ENCODE measurements at regions not wholly inside any gene's neighbourhood (a gene's known extent, or its start where the extent isn't known, plus 50 kb on each side); places are given as distances from the start of the nearest gene placed in this dataset.
A peak's percentile ranks its signal among the peaks of the same experiment; 100 is the strongest.

GRCh38 chr6:2492686-2493523, 247.5 kb upstream of the GMDS start:
- TF ChIP-seq CTCF (IDR thresholded peaks at IDR 0.05) = no peak
- no peaks in the 10 kb centered on the region for H3K9me3 ChIP-seq
- peak overlapping the region; percentile 21 for H3K27ac ChIP-seq
- H3K4me3 ChIP-seq (ENCODE audit: low read depth in 1 of 2, low read length in 1 of 2) = no peak overlapping the region
- peaks cover 39 to 44% of the 10 kb centered on the region in 2 experiments for H3K4me1 ChIP-seq (ENCODE audit: control insufficient read depth in 1 of 2, insufficient read depth in 1 of 2, low read depth in 1 of 2, low read length in 1 of 2)
- no peaks in the 10 kb centered on the region for H3K27me3 ChIP-seq
- no peaks in the 10 kb centered on the region for H3K36me3 ChIP-seq

DNA sequence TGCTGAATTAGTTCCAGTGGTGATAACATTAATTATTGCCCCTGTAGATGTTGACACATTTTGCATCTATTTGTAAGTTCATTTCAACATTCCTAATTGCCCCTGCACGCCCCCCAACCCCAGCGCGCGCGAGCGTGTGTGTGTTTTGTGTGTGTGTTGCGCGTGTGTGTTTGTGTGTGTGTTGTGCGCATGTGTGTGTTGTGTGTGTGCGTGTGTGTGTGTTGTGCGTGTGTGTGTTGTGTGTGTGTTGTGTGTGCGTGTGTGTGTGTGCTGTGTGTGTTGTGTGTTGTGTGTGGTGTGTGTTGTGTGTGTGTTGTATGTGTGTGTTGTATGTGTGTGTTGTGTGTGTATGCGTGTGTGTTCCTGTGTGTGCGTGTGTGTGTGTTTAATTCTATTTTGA, 245.7 kb upstream of the GMDS start:
- Histone ChIP-seq H3K4me1 (ENCODE audit: control insufficient read depth in 1 of 2, insufficient read depth in 1 of 2, low read depth in 1 of 2, low read length in 1 of 2) (peaks cover 33 to 34% of the 10 kb centered on the region in 2 experiments), H3K27ac (no peak overlapping the region), H3K4me3 (ENCODE audit: low read depth in 1 of 2, low read length in 1 of 2) (no peak overlapping the region), H3K9me3 (no peaks in the 10 kb centered on the region), H3K36me3 (no peaks in the 10 kb centered on the region), H3K27me3 (no peaks in the 10 kb centered on the region)
- TF ChIP-seq CTCF (IDR thresholded peaks at IDR 0.05) = no peak

DNA sequence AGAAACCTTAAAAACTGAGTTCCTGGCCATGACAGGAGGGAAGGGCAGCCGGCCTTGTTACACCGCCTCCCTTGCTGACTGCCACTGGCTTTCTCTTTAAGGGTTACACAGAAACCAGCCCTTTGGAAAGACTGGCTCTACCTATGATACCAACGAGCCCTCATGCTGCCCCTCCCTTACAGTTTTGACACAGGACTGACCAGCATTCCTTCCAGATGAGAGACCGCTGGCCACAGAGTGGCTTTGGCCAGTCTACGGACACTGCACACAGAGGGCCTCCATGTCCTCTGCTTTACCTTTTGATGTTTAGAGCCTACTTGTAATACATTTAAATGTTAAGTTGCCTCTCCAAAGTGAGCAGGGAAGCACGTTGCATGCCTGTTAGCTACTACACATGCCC, 243.2 kb upstream of the GMDS start:
- TF ChIP-seq CTCF (IDR thresholded peaks at IDR 0.05) = no peak
- Histone ChIP-seq H3K27ac (no peak overlapping the region), H3K36me3 (no peaks in the 10 kb centered on the region), H3K9me3 (no peaks in the 10 kb centered on the region), H3K4me3 (ENCODE audit: low read depth in 1 of 2, low read length in 1 of 2) (no peak overlapping the region), H3K4me1 (ENCODE audit: control insufficient read depth in 1 of 2, insufficient read depth in 1 of 2, low read depth in 1 of 2, low read length in 1 of 2) (peaks cover 33 to 34% of the 10 kb centered on the region in 2 experiments), H3K27me3 (no peaks in the 10 kb centered on the region)

GRCh38 chr6:2485116-2485515, 239.7 kb upstream of the GMDS start:
- Histone ChIP-seq H3K27me3 (no peaks in the 10 kb centered on the region), H3K4me3 (ENCODE audit: low read depth in 1 of 2, low read length in 1 of 2) (no peak overlapping the region), H3K4me1 (ENCODE audit: control insufficient read depth in 1 of 2, insufficient read depth in 1 of 2, low read depth in 1 of 2, low read length in 1 of 2) (peaks cover 14 to 16% of the 10 kb centered on the region in 2 experiments), H3K27ac (no peak overlapping the region), H3K9me3 (no peaks in the 10 kb centered on the region), H3K36me3 (no peaks in the 10 kb centered on the region)
- no peak for TF ChIP-seq CTCF (IDR thresholded peaks at IDR 0.05)

- Histone ChIP-seq H3K27ac (no peak overlapping the region), H3K9me3 (no peaks in the 10 kb centered on the region)
- TF ChIP-seq CTCF (IDR thresholded peaks at IDR 0.05) = no peak
Measured at GRCh38 chr6:2482773-2483172, 237.4 kb upstream of the GMDS start.

More at GRCh38 chr6:2482773-2483172, 237.4 kb upstream of the GMDS start:
- Histone ChIP-seq H3K4me3 (ENCODE audit: low read depth in 1 of 2, low read length in 1 of 2) (no peak overlapping the region), H3K36me3 (no peaks in the 10 kb centered on the region), H3K4me1 (ENCODE audit: control insufficient read depth in 1 of 2, insufficient read depth in 1 of 2, low read depth in 1 of 2, low read length in 1 of 2) (peaks cover 14 to 19% of the 10 kb centered on the region in 2 experiments), H3K27me3 (no peaks in the 10 kb centered on the region)

All from neutrophil (primary cell).